ENCODE measurements at regions not wholly inside any gene's neighbourhood (a gene's known extent, or its start where the extent isn't known, plus 50 kb on each side); places are given as distances from the start of the nearest gene placed in this dataset.

- POLR2A ChIA-PET = no interaction called here
Measured at GRCh38 chr14:45947830-45948229, 694.8 kb upstream of the MIS18BP1 start.

More at GRCh38 chr14:45947830-45948229, 694.8 kb upstream of the MIS18BP1 start:
- no peaks in the 10 kb centered on the region for H3K9me3 ChIP-seq (replicated peaks; ENCODE audit: control insufficient read depth, insufficient read depth, low read depth, low read length)
- BruUV-seq (replicated peaks) = no TSS peak
- no peaks in the 10 kb centered on the region for H3K9me1 ChIP-seq (ENCODE audit: control insufficient read depth, insufficient read depth, low read length)
- H2AFZ ChIP-seq (ENCODE audit: low read depth, low read length) = no peak overlapping the region
- H3K27me3 ChIP-seq (ENCODE audit: control insufficient read depth in 2 of 2, insufficient read depth in 2 of 2, low read length in 2 of 2) = no peaks in the 10 kb centered on the region
- no peaks in the 10 kb centered on the region for H3K36me3 ChIP-seq (ENCODE audit: control insufficient read depth, insufficient read depth, low read length)
- no peak overlapping the region for H3K9ac ChIP-seq (ENCODE audit: insufficient read depth in 1 of 2, low read depth in 2 of 2, low read length in 2 of 2)
- intact Hi-C loops (cut with micrococcal nuclease) (no loop called here), in situ Hi-C loops (cut with MboI) (no loop called here)
- H3K4me2 ChIP-seq (ENCODE audit: insufficient read depth, low read length) = no peak overlapping the region
- WGBS (ENCODE audit: insufficient coverage, low coverage, missing lambda C conversion rate) = 0% methylated on average over 2 of the region's 2 CpGs
- CTCF ChIA-PET (ENCODE audit: low intra/inter-chr PET ratio) = no interaction called here
- H3K79me2 ChIP-seq (ENCODE audit: control insufficient read depth, insufficient read depth, low read length) = no peaks in the 10 kb centered on the region
- no peak for TF ChIP-seq ZEB2 (IDR thresholded peaks at IDR 0.05)
- no peak for TF ChIP-seq JUND (IDR thresholded peaks at IDR 0.05; ENCODE audit: borderline replicate concordance, low read depth, low read length)
- TF ChIP-seq JUND (tag; IDR thresholded peaks at IDR 0.05; ENCODE audit: borderline replicate concordance, low read depth, low read length) = no peak
- TF ChIP-seq ZBTB12 (CRISPR knock-in tag; IDR thresholded peaks at IDR 0.05) = no peak
- no peak for TF ChIP-seq CBX2 (IDR thresholded peaks at IDR 0.05; ENCODE audit: insufficient read depth, low read length, poor library complexity, severe bottlenecking)
- TF ChIP-seq STAT5B (CRISPR knock-in tag; IDR thresholded peaks at IDR 0.05) = no peak
- TF ChIP-seq EZH2 (IDR thresholded peaks at IDR 0.05; ENCODE audit: borderline replicate concordance, low read depth, low read length) = no peak
- no peak for TF ChIP-seq MITF (IDR thresholded peaks at IDR 0.05)
- TF ChIP-seq AFF1 (IDR thresholded peaks at IDR 0.05; ENCODE audit: low read depth in 1 of 2, partially characterized antibody in 2 of 2) = no peak
- no peak for TF ChIP-seq ZNF75A (CRISPR knock-in tag; IDR thresholded peaks at IDR 0.05)
- TF ChIP-seq PTRF (tag; IDR thresholded peaks at IDR 0.05) = no peak
- no peak for TF ChIP-seq CREB3L1 (IDR thresholded peaks at IDR 0.05; ENCODE audit: borderline replicate concordance, low read depth)
- no peak for TF ChIP-seq TEAD1 (CRISPR knock-in tag; IDR thresholded peaks at IDR 0.05)
- no peak for TF ChIP-seq KLF13 (tag; IDR thresholded peaks at IDR 0.05; ENCODE audit: borderline replicate concordance, low read depth)
- FAIRE-seq (no peak), ATAC-seq (no peak), DNase-seq (ENCODE audit: extremely low read depth in 1 of 4, low spot score in 3 of 4) (no peak)
- no peak overlapping the region for H3K4me3 ChIP-seq
- H3K27ac ChIP-seq (ENCODE audit: extremely low read depth, low read depth, low read length) = no peak overlapping the region
- no peaks in the 10 kb centered on the region for H4K20me1 ChIP-seq (replicated peaks; ENCODE audit: control insufficient read depth, insufficient read depth, low read length)
- H3K4me1 ChIP-seq (replicated peaks in 1 of 2; ENCODE audit: control insufficient read depth in 2 of 2, insufficient read depth in 2 of 2, low read length in 2 of 2) = no peaks in the 10 kb centered on the region
